GM19463 (cell line): ENCODE measurements at regions not wholly inside any gene's neighbourhood (a gene's known extent, or its start where the extent isn't known, plus 50 kb on each side); places are given as distances from the start of the nearest gene placed in this dataset.

Source experiments
- ATAC-seq: cut with Tn5 transposase; IDR thresholded peaks from one replicate; pipeline ENCODE4 v1.9.1; 2021; ENCODE audit warnings: mild to moderate bottlenecking, moderate library complexity; ENCODE audit not compliant: unreplicated experiment

GRCh38 chr11:81899156-81899555 is 834.5 kb downstream of the FAM181B start:
- ATAC-seq: no peak

- no peak for ATAC-seq
Observed at GRCh38 chr11:81897639-81898038, 836.0 kb downstream of the FAM181B start.

GRCh38 chr11:81895258-81895657 is 838.4 kb downstream of the FAM181B start:
- no peak for ATAC-seq

GRCh38 chr11:81892770-81893635 is 840.7 kb downstream of the FAM181B start:
- no peak for ATAC-seq

- no peak for ATAC-seq
Observed at GRCh38 chr11:81888391-81888790, 845.3 kb downstream of the FAM181B start.

- no peak for ATAC-seq
Observed at GRCh38 chr11:81887671-81888070, 846.0 kb downstream of the FAM181B start.

- no peak for ATAC-seq
Observed at GRCh38 chr11:81886406-81887075, 847.1 kb downstream of the FAM181B start.

- ATAC-seq: peak; percentile 32
Observed at GRCh38 chr11:81874635-81875034, 859.0 kb downstream of the FAM181B start.

GRCh38 chr11:81870815-81871214 is 862.8 kb downstream of the FAM181B start:
- ATAC-seq: no peak

GRCh38 chr11:81870066-81870412 is 863.6 kb downstream of the FAM181B start:
- ATAC-seq: peak; percentile 48

GRCh38 chr11:81869351-81870065 is 864.2 kb downstream of the FAM181B start:
- ATAC-seq: peak; percentile 85

GRCh38 chr11:81866896-81867295 is 866.8 kb downstream of the FAM181B start:
- ATAC-seq: no peak

GRCh38 chr11:81857386-81857785 is 876.3 kb downstream of the FAM181B start:
- no peak for ATAC-seq

GRCh38 chr11:81853791-81854190 is 879.9 kb downstream of the FAM181B start:
- ATAC-seq: no peak

- ATAC-seq: no peak
Observed at GRCh38 chr11:81852896-81853295, 880.8 kb downstream of the FAM181B start.

- ATAC-seq: no peak
Observed at GRCh38 chr11:81840380-81840779, 893.3 kb downstream of the FAM181B start.

GRCh38 chr11:81839976-81840375 is 893.7 kb downstream of the FAM181B start:
- no peak for ATAC-seq

- no peak for ATAC-seq
Observed at GRCh38 chr11:81839016-81839415, 894.6 kb downstream of the FAM181B start.

- ATAC-seq: no peak
Observed at GRCh38 chr11:81829976-81830375, 903.7 kb downstream of the FAM181B start.

- ATAC-seq: no peak
Observed at GRCh38 chr11:81825346-81825745, 908.3 kb downstream of the FAM181B start.

GRCh38 chr11:81819462-81819861 is 914.2 kb downstream of the FAM181B start:
- no peak for ATAC-seq

- no peak for ATAC-seq
Observed at GRCh38 chr11:81804858-81805257, 928.8 kb downstream of the FAM181B start.
